GM19455 (cell line): ENCODE measurements at regions not wholly inside any gene's neighbourhood (a gene's known extent, or its start where the extent isn't known, plus 50 kb on each side); places are given as distances from the start of the nearest gene placed in this dataset.
"Not testable (repeated sequence)": the region's sequence is repeated elsewhere in the genome, so short reads cannot be mapped to it uniquely, and the experiment has no call there.

Source experiments
- ATAC-seq: cut with Tn5 transposase; IDR thresholded peaks from one replicate; pipeline ENCODE4 v1.9.1; 2021; ENCODE audit not compliant: unreplicated experiment

DNA sequence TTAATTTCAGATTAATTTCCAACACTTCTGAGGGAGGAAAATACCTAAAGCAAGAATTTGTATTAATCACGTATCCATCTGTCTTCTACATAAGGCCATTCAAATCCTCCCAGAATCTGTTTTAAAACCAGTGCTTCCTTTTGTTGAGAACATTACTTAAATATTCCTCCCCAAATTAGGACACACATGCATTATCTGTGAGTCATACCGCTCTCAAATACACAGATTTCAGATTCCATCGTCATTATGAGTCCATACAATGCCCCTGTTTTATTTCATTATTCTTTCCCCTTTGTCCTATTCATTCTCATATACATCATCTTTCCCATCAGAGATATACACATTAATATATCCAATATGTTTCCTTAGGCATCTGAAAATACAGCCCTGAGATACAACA is 57.3 kb upstream of the PRSS12 start:
- no peak for ATAC-seq

DNA sequence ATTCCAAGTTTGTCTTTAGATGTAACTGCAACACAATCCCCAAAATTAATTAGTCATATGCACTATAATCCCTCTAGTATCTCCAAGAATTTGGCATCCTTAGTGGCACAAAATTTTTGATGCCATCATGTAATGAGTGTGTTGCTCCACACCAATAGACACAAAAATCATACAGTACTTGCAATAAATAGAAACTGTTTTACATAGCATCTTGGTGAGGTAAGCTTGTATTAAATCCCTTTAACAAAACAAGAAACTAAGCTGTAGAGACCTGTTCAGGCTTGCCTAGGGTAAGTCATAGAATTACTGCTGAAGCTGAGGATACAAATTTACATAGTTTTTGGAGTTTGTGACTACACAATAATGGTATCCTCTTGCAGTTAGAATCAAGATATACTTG is 64.5 kb upstream of the PRSS12 start:
- no peak for ATAC-seq

DNA sequence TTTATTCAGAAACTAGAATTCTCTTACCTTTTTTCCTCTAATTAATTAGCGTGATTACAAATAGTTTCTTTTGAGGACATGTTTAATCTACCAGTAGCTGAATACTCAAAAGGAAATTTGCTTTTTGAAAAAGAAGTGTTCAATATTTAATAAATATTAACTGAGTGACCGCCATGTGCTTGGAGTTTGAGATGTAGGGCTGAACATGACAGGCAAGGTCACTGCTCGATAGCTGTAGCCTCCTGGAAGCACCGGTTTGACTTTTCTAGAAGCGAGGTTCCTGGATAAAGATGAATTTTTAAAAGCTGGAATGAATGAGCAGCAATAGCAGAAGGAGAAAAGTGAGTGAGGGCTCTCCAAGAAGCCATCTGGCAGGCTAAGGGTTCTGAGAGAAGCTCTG is 65.0 kb upstream of the PRSS12 start:
- not testable (repeated sequence) for ATAC-seq

DNA sequence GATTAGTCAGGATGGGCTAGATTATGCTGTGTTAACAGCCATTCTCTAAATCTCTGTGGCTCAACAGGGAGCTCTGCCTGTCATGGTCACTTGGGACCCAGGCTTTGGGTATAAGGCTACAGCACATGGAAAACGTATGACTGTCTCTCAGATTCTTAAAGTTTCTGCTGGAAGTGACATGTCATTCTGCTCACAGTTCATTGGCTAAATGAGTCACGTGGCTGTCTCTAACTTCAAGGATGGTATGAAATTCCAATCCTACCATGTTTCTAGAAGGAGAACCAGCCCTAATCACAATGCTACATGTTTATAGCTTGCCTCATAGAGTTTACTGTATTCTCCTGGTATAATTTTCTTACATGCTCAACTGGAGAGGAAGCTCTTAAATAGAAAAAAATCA is 65.6 kb upstream of the PRSS12 start:
- ATAC-seq: not testable (repeated sequence)

DNA sequence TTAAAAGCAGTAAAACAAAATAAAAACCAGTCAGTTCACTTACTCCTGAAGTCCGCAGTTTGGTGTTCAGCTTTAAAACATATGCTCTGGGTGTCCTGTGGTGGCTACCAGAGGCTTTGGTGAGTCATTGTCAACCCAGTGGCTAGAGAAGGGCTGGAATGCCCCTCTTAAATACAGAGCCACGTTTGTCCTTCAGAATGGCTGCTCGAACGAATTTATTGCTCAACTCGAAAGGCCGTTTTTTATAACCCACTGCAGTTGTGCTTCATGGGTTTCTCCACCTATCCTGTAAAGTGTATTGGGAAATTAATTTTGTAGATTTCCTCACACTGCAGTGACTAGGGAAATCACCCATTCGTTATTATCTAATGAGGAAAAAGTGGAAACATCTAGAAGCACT is 66.8 kb upstream of the PRSS12 start:
- not testable (repeated sequence) for ATAC-seq

DNA sequence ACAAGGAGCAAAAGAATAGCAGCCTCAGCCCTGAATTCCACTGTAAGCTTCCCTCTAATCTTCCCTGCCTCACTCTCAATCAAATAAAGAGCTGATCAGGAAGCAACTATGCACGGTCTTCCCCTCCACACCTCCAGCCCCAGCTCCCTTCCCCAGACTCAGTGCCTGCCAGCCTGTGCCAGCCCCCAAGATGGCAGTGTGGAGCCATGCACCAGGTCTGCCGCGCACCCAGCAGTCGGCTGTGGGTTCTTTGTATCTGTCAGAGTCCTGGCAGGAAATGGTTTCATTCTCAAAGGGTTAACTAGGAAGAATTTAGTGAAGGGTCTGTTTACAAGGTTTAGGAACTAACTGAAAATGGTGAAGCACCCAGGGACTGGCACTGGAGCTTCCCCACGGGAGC is 71.3 kb upstream of the PRSS12 start:
- not testable (repeated sequence) for ATAC-seq

DNA sequence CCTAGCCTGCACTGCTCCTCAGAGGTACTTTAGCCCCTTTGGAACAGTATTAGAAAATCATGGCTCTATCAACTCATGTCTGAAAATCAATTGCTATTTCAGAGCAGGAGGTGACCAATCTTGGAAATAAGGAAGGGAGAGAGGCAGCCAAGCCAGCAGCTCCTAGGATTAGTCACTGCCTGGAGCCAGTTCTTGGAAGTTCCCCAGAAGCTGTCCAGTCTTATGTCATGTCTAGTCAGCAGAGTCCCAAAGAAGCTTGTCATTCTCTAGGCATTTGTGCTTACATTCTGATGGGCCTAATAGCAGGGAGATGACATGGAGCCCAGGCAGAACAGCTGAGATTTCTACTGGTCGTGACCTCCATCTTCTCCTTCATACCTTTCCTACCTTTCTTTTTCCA is 76.1 kb upstream of the PRSS12 start:
- ATAC-seq: not testable (repeated sequence)

DNA sequence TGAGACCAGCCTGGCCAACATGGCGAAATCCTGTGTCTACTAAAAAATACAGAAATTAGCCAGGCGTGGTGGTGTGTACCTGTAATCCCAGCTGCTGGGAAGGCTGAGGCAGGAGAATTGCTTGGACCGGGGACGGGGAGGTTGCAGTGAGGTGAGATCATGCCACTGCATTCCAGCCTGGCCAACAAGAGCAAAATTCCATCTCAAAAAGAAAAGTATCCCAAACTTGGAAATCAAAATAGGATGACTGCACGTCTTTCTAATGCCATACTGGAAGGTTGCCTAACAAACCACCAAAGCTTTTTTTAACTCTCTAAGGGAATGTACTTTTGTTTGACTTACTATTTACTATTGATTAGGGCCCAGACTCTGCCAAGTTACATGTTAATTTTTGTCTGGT is 79.6 kb upstream of the PRSS12 start:
- not testable (repeated sequence) for ATAC-seq

DNA sequence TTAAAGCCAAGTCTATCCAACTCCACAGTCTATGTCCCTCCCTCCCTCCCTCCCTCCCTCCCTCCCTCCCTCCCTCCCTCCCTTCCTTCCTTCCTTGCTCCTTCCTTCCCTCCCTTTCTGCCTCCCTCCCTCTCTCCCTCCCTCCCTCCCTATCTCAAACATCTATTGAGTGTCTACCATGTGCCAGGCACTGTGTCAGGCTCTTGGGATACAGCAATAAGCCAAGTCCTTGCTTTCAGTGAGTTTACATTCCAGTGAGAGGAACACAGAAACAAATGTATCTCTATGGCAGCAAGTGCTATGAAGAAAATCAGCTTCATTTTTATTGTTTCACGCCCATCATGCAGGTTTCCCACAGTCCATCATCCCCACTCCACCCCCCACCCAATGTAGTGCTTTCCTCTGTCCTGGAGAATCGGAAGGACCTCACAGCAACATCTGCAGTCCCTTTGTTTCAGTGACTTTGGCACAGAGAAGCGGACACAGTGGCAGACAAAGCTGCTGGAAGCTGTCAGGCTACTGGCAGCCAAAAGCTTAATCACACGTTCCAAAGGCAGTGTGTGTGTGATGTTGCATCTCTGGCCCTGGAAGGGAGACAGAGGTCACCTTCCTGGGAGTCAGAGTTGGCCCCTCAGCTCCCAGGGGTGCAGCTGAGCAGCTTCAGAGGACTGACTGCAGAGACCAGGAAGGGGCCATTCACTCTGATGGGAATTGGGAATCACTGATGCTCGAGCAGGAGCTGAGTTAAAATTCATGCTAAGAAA is 81.0 kb upstream of the PRSS12 start:
- not testable (repeated sequence) for ATAC-seq

DNA sequence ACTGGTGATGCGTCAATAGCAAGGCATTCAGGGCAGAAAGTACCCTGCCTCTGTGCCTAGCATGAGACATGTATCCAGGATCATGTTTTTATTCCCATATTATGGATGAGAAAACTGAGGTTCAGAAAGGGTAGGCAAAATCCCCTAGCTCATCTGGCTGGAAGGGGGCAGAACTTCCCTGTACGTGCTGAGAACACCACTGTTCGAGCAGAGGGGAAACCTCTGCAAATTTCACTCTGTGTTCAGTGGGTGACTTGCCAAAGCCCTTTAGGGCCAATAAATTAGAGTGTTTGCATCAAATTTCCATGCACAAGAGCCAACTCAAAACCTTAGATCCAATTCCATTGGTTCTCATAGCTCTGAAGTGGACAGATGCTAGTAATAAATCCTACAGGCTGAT is 82.6 kb upstream of the PRSS12 start:
- ATAC-seq: not testable (repeated sequence)

DNA sequence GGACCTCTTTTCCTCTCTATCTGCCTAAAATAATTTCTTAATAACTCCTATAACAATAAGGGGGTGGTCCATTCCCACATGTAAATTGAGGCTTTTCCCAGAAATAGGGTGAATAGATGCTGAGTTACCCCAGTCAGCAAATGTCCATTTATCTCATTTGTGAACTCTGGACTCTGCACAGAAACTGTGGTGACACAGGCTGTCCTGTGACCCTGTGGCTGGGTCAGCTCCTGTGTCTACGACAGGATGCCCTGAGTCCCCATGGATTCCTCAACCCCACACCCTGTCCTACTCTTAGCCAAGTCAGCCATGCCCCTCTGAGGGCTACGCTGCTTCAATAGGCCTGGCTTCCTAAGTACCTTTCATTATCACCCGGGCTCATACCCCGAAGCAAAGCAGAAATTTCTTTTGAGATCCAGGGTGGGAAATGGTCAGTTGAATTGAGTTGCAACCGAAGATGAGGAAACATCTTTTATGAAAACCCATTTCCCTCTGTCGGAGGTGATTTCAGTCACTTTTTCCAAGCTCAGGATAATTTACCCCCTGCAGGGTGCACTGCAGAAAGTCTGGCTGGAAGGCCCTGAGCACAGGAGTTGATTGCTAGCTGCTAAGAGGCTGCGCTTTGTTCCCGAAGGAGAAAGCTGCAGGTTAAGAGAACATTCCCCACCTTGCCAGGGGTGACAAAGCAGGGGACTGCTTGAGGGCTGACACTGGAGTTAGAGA is 89.5 kb upstream of the PRSS12 start:
- ATAC-seq: not testable (repeated sequence)

DNA sequence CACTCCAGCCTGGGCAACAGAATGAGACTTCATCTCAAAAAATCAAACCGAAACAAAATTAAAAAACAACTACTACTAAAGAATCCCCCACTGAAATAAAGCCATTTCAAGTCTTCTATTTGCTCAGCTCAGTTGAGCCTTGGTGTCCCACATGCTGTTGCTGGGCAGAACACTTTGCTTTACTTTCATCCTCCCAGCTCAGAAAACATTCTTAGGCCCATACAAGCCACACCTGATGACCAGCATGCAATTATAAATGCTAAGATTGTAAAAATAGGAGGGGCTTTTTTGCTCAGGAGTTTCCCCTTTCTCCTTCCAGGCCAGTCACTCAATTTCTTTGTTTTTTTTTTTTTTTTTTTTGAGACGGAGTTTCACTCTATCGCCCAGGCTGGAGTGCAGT is 94.6 kb upstream of the PRSS12 start:
- not testable (repeated sequence) for ATAC-seq

DNA sequence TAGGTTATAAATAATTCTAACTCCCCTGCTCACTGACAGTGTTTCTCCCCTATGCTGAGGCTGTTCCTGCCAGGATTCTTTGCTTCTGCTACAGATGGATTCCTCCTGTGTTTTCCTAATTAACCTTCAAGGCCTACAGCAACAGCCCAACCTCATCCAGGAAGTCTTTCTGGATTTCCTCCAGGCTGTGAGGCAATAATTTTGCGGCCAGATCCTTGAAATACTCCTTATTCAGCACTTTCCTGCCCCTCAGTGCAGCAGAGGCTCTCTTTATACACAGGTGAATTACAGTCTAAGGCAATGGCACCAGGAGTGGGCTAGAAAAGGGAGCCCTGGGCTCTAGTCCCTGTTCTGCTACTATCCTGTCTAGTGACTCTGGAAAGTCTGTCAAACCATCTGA is 102.1 kb upstream of the PRSS12 start:
- ATAC-seq: not testable (repeated sequence)

DNA sequence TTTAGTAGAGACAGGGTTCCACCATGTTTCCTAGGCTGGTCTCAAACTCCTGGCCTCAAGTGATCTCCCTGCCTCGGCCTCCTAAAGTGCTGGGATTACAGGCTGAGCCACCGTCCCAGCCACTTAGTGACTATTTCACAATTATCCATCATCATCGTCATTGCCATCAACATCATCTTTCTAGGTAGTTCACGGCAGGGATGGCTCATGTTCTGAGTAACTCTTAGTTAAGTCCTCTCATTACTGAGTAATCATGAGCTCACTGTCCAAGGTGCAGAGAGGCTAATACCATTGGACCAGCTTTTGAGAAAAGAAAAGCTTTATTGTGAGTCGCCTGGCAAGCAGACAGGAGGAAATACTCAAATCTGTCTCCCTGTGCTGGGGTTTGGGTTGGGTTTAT is 108.6 kb upstream of the PRSS12 start:
- not testable (repeated sequence) for ATAC-seq

DNA sequence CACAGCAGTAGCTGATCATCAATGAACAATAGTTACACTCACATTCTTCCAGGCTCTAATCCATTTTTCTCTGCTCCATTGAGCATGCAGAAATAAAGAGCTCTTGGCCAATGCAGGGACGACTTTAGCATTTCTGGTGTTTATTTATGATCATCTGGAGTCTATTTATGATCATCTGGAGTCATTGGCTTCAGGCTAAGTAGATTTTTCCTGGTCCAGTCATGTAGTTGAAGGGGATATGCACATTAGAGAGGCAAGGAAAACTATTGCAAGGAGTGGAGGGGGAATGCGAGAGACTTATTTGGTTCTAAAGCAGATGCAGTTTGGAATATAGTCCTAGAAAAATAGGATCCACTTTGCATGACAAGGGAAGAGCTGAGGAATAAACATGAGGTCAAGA is 113.0 kb upstream of the PRSS12 start:
- not testable (repeated sequence) for ATAC-seq

DNA sequence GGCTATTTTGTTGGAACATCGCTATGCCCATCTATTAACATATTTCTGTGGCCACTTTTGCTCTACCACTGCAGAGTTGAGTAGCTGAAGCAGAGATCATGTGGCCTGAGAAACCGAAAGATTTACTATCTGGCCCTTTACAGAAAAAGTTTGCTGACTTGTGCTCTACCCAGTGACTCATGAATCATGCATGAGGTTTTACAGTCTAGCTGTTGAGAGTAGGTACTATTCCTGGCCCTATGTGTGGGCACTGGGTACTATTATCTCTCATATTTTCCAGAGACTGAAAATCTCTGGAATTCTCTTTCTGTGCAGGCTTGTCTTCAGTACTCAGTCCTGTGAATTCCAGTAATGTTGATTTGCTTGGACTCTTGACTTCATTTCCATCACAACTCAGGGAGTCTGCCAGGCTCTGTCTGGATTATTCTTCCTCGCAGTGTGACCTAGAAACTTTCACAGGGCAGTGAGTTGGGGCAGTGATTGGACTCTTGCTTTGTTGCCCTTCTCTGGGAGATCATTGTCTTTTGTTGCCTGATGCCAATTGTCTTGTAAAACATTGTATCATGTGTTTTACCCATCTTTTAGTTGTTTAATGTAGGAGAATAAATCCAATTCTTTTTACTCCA is 121.3 kb upstream of the PRSS12 start:
- ATAC-seq: not testable (repeated sequence)

DNA sequence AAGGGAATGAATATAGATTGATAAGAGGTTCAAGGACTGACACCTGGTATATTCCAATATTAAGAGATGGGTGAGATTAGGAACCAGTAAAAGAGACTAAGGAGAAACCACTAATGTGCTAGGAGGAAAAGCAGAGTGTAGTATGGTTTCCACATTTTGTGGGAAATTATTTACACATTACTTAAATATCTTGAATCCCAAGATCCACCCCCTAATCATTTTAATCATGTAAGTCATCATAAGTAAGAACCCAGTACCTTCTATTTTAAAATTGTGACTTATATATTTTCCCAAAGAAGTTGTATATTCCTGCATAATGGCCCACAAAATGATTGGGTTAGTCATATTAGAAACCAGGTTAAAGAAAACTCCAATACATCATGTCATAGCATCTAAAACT is 122.0 kb upstream of the PRSS12 start:
- not testable (repeated sequence) for ATAC-seq

DNA sequence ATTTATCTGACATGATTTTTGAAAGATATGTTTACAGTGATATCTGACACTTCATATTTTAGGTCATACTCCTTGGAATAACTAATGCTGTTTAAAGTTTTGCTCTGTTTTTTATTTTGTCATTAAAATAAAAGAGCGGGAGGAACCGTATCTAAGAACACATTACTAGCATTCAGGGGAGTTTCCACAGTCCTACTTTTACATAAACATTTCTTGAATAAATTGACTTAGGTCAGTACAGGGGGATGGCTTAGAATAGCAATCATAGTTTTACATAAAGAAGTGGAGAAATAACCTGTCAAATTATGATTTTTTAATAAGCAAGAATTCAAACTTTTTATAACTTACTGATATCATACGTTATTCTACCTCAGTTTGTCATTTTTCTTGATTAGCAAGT is 123.1 kb upstream of the PRSS12 start:
- not testable (repeated sequence) for ATAC-seq

DNA sequence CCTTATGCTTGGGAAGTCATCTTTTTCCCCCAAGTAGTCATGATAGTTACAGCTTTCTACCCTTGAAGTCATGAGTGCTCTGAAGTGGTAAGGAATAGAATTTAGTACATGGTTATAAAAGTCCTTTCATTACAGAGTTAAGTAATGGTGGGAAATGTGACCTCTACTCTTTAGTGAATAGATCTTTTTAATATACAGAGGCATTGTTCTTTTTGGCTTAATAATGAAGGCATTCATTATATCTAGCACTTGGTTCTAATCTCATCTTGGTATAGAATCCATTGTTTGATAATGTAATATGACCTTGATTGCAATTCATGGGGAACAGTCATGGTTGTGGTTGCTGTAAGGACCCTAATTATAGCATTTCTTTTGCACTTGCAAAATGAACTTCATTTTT is 125.0 kb upstream of the PRSS12 start:
- ATAC-seq: not testable (repeated sequence)

DNA sequence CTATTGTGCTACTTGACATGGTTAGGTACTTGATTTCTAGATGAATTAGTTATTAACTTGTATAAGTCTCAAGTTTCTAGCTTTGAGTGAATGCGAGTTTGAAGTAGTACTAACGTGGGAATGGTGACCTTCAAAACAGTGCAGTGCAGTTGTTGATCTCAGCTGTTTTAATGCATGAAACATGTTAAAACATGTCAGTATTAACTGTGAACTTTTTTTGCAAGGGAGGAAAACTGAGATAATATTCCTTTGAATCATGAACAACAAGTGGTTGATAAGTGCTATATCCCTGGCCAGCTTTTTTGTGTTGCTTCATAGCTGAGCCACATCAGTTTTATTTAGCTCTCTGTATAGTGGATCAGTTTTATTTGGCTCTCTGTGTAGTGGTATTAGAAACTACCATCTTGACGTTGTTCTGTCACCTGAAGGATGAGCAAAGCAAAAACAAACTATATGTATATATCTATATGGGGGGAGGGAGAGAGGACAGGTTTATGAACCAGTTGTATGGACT is 133.1 kb upstream of the PRSS12 start:
- ATAC-seq: not testable (repeated sequence)

DNA sequence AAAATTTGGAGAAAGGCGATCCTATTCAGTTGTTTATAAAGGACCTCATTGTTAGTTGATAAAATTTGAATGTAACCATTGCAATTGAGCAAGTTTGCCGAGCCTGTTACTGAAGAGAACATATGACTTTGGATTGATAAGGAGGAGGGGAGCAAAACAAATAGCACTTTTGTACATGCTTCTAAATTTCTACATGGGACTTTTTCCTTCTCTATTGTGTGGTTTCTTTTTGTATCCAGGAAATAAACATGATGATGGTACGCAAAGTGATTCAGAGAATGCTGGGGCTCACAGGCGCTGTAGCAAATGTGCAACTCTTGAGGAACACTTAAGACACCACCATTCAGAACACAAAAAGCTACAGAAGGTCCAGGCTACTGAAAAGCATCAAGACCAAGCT is 140.2 kb upstream of the PRSS12 start:
- not testable (repeated sequence) for ATAC-seq

DNA sequence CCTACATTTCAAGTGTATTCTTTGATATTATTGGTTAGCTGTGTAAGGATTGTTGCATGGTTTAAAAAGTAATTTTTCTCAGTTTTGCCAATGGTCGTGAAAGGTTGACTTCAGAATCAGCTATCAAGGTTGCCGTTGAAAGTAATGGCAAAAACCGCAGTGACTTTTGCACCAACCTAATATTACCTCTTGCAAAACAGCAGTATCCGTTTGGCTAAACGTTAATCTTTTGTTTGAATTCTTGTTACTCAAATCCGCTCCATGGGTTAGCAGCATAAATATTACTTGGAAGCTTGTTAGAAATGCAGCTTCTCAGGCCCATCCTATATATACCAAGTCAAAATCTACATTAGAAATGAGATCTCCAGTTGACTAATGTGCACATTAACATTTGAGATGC is 141.6 kb upstream of the PRSS12 start:
- ATAC-seq: not testable (repeated sequence)
